Astrocyte (in vitro differentiated cells and primary cell): ENCODE measurements at regions not wholly inside any gene's neighbourhood (a gene's known extent, or its start where the extent isn't known, plus 50 kb on each side); places are given as distances from the start of the nearest gene placed in this dataset.

Experiments
- EZH2 ChIP-seq: IDR thresholded peaks from 2 replicates; pipeline ENCODE4 v1.6.1; 2012; ENCODE audit warnings: mild to moderate bottlenecking, low read length, inconsistent platforms; ENCODE audit not compliant: insufficient read depth
- TF ChIP-seq, protein P1 (sequence below): IDR thresholded peaks from 2 replicates; pipeline ENCODE4 v1.5.1; 2011; ENCODE audit warnings: low read depth, mild to moderate bottlenecking, inconsistent platforms, low read length, moderate library complexity; ENCODE audit not compliant: insufficient read depth

DNA sequence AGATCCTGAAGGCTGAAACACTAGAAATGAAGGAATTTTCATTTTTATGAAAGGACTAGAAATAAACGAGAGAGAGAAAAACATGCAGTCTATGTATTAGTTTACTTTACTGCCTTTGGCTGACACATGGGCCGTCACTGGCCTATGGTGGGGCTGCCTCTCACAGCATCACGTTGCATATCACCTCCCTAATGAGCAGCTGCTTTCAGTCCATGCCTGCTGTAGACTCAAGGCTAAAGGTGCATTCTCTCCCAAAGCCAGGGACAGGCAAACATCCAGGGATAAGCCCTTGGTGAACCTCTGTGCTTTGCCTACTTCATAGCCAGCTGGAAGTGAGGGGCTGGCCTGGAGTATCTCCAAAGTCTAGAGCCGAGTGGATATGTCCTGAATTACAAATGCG lies 359.4 kb downstream of the GPAM start:
- no peak for TF ChIP-seq EZH2
- TF ChIP-seq, protein P1, sequence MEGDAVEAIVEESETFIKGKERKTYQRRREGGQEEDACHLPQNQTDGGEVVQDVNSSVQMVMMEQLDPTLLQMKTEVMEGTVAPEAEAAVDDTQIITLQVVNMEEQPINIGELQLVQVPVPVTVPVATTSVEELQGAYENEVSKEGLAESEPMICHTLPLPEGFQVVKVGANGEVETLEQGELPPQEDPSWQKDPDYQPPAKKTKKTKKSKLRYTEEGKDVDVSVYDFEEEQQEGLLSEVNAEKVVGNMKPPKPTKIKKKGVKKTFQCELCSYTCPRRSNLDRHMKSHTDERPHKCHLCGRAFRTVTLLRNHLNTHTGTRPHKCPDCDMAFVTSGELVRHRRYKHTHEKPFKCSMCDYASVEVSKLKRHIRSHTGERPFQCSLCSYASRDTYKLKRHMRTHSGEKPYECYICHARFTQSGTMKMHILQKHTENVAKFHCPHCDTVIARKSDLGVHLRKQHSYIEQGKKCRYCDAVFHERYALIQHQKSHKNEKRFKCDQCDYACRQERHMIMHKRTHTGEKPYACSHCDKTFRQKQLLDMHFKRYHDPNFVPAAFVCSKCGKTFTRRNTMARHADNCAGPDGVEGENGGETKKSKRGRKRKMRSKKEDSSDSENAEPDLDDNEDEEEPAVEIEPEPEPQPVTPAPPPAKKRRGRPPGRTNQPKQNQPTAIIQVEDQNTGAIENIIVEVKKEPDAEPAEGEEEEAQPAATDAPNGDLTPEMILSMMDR = no peak
